Activated B cell treated with CpG ODN at 0.5 μM for 24 hours (primary cell): ENCODE measurements at regions not wholly inside any gene's neighbourhood (a gene's known extent, or its start where the extent isn't known, plus 50 kb on each side); places are given as distances from the start of the nearest gene placed in this dataset.

Source experiments
- ATAC-seq: fragments of 200-7000 bp; cut with Tn5 transposase; one replicate; pipeline ENCODE4 v1.10.0; 2021; ENCODE audit warnings: low read depth, mild to moderate bottlenecking, moderate library complexity
- CTCF ChIA-PET: fragments of 350-600 bp; sonication (Branson Sonifier 250); formaldehyde crosslinking; loops from one replicate; lab custom pipeline; 2021; ENCODE audit warnings: antibody characterized with exemption; lab: Charles Lee
- POLR2A ChIA-PET: fragments of 350-600 bp; sonication (Branson Sonifier 250); formaldehyde crosslinking; loops from one replicate; lab custom pipeline; 2021; ENCODE audit warnings: antibody characterized with exemption; lab: Charles Lee
- DNase-seq: peaks from one replicate; pipeline ENCODE4 v3.0.0; 2022
- H3K27ac Mint-ChIP-seq: one replicate; pipeline ENCODE4 v1.8.0; 2020; ENCODE audit warnings: mixed read lengths
- H3K27me3 Mint-ChIP-seq: one replicate; pipeline ENCODE4 v1.8.0; 2021; ENCODE audit warnings: mixed read lengths
- H3K36me3 Mint-ChIP-seq: one replicate; pipeline ENCODE4 v1.8.0; 2021; ENCODE audit warnings: low read depth, mixed read lengths
- H3K4me1 Mint-ChIP-seq: one replicate; pipeline ENCODE4 v1.8.0; 2021; ENCODE audit warnings: mixed read lengths
- H3K4me3 Mint-ChIP-seq: one replicate; pipeline ENCODE4 v1.8.0; 2020; ENCODE audit warnings: mild to moderate bottlenecking, mixed read lengths
- H3K9me3 Mint-ChIP-seq: one replicate; pipeline ENCODE4 v1.8.0; 2020; ENCODE audit warnings: mixed read lengths
- CTCF ChIP-seq: fragments of 200-600 bp; IDR thresholded peaks from one replicate; pipeline ENCODE4 v1.8.0; 2022; ENCODE audit warnings: antibody characterized with exemption, mild to moderate bottlenecking
- intact Hi-C: fragments of 100-400 bp; cut with micrococcal nuclease; formaldehyde crosslinking; loops from one replicate; pipeline ENCODE4 v1.15.1; 2024

GRCh38 chr5:34507933-34508332, 148.2 kb upstream of the RAI14 start:
- no peak for TF ChIP-seq CTCF
- H3K9me3 Mint-ChIP-seq: no peaks in the 10 kb centered on the region
- H3K27ac Mint-ChIP-seq: no peak overlapping the region
- intact Hi-C loops: no loop called here
- CTCF ChIA-PET: interaction anchor here (1.4 kb wide), 1 partner anchor 22 kb away, joined by 3 read pairs; no protein-coding TSS in a partner anchor
- peaks cover 14% of the 10 kb centered on the region for H3K27me3 Mint-ChIP-seq
- no peak for ATAC-seq
- no peaks in the 10 kb centered on the region for H3K4me1 Mint-ChIP-seq
- POLR2A ChIA-PET: no interaction called here
- H3K4me3 Mint-ChIP-seq: no peak overlapping the region
- H3K36me3 Mint-ChIP-seq: no peaks in the 10 kb centered on the region
- DNase-seq: no peak

GRCh38 chr5:34509392-34509791, 146.7 kb upstream of the RAI14 start:
- no peak for ATAC-seq
- Mint-ChIP-seq H3K27ac (no peak overlapping the region), H3K27me3 (peaks cover 10% of the 10 kb centered on the region), H3K4me3 (no peak overlapping the region), H3K4me1 (no peaks in the 10 kb centered on the region), H3K9me3 (no peaks in the 10 kb centered on the region), H3K36me3 (no peaks in the 10 kb centered on the region)
- POLR2A ChIA-PET: no interaction called here
- intact Hi-C loops: no loop called here
- no peak for TF ChIP-seq CTCF
- CTCF ChIA-PET: interaction anchor here (1.4 kb wide), 1 partner anchor 23 kb away, joined by 3 read pairs; no protein-coding TSS in a partner anchor
- no peak for DNase-seq

GRCh38 chr5:34510002-34510401, 146.1 kb upstream of the RAI14 start:
- Mint-ChIP-seq H3K9me3 (no peaks in the 10 kb centered on the region), H3K4me1 (no peaks in the 10 kb centered on the region), H3K27me3 (peaks cover 10% of the 10 kb centered on the region), H3K36me3 (no peaks in the 10 kb centered on the region), H3K4me3 (no peak overlapping the region), H3K27ac (no peak overlapping the region)
- intact Hi-C loops: no loop called here
- no peak for ATAC-seq
- POLR2A ChIA-PET: no interaction called here
- TF ChIP-seq CTCF: no peak
- no peak for DNase-seq
- CTCF ChIA-PET: no interaction called here

- no peak for ATAC-seq
- ChIA-PET CTCF (interaction anchor here (0.8 kb wide), 1 partner anchor 12 kb away, joined by 3 read pairs; no protein-coding TSS in a partner anchor), POLR2A (no interaction called here)
- Mint-ChIP-seq H3K27me3 (peaks cover 7% of the 10 kb centered on the region), H3K4me1 (no peaks in the 10 kb centered on the region), H3K4me3 (no peak overlapping the region), H3K36me3 (no peaks in the 10 kb centered on the region), H3K27ac (no peak overlapping the region), H3K9me3 (no peaks in the 10 kb centered on the region)
- no peak for DNase-seq
- TF ChIP-seq CTCF: no peak
- intact Hi-C loops: no loop called here
Observed at GRCh38 chr5:34511063-34511462, 145.1 kb upstream of the RAI14 start.

GRCh38 chr5:34511481-34511880, 144.6 kb upstream of the RAI14 start:
- intact Hi-C loops: no loop called here
- no peak for ATAC-seq
- TF ChIP-seq CTCF: no peak
- ChIA-PET CTCF (interaction anchor here (0.8 kb wide), 1 partner anchor 12 kb away, joined by 3 read pairs; no protein-coding TSS in a partner anchor), POLR2A (no interaction called here)
- no peaks in the 10 kb centered on the region for H3K4me1 Mint-ChIP-seq
- no peaks in the 10 kb centered on the region for H3K36me3 Mint-ChIP-seq
- H3K4me3 Mint-ChIP-seq: no peak overlapping the region
- peaks cover 7% of the 10 kb centered on the region for H3K27me3 Mint-ChIP-seq
- DNase-seq: no peak
- H3K9me3 Mint-ChIP-seq: no peaks in the 10 kb centered on the region
- no peak overlapping the region for H3K27ac Mint-ChIP-seq
